ENCODE measurements at regions not wholly inside any gene's neighbourhood (a gene's known extent, or its start where the extent isn't known, plus 50 kb on each side); places are given as distances from the start of the nearest gene placed in this dataset.
"Not testable (repeated sequence)": the region's sequence is repeated elsewhere in the genome, so short reads cannot be mapped to it uniquely, and the experiment has no call there.

DNA sequence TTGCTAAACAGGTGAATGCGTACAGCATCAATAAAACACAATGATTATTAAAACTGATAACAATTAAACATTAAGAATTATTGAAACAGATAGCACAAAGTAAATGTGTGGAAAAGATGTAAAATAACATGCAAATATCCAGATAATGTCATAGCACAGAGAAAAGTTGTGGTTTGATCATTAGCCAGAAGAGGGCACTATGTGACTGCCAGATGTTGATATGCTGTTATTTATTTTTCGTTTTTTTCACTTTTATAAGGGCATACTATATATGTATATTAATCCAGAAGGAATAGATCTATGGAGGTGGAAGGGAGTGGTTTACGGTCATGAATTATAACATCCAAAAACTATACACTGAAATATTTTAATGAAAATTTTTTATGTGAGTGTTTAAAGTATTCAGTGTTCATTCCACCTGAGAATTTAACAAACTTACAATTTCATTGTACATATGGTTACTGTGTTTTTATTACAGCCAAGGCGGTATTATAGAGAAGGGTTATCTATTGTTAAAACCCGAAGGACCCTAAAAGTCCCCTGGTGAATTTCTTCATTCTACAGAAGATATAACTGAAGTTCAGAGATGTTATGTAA is 211.9 kb upstream of the UGT8 start:
- H3K9me3 Mint-ChIP-seq: no peaks in the 10 kb centered on the region
- no peak overlapping the region for H3K4me3 Mint-ChIP-seq
- no peaks in the 10 kb centered on the region for H3K36me3 Mint-ChIP-seq
- peaks cover 7% of the 10 kb centered on the region for H3K27me3 Mint-ChIP-seq
- no peaks in the 10 kb centered on the region for H3K4me1 Mint-ChIP-seq
- H3K27ac Mint-ChIP-seq: no peak overlapping the region

DNA sequence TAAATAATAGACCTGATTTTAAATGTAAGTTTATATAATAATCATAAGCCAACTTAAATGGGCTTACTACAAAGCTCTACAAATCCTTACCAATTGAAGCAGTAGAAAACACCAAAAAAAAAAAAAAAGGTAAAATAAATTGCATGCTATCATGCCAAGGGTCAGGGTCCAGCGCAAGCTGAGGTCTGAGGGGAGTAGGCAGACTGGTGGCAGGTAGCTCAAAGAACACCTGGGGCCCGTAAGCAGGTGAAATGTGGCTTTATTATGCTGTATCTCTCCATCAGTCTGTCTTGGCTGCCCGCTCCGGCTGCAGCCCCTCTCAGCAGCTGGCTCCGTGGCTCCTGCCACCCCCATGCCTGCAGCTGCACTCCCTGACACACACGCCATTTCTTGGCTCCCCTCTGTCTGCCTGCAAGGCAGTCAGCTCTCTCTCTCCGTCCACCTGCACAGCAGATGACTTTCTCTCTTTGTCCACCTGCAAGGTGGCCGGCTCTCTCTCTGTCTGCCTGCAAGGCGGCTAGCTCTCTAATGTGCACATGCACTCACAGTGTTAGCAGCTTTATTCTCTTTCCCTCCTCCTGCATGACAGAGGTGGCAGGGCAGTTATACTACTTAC is 209.4 kb upstream of the UGT8 start:
- Mint-ChIP-seq H3K27ac (no peak overlapping the region), H3K27me3 (peaks cover 7% of the 10 kb centered on the region), H3K4me3 (no peak overlapping the region), H3K36me3 (no peaks in the 10 kb centered on the region), H3K9me3 (no peaks in the 10 kb centered on the region), H3K4me1 (no peaks in the 10 kb centered on the region)

- Mint-ChIP-seq H3K4me3 (no peak overlapping the region), H3K27ac (no peak overlapping the region), H3K9me3 (no peaks in the 10 kb centered on the region), H3K27me3 (peaks cover 4% of the 10 kb centered on the region), H3K4me1 (peaks cover 0 to 2% (median 0%) of the 10 kb centered on the region in 3 donors), H3K36me3 (no peaks in the 10 kb centered on the region)
These were observed 205.1 kb upstream of the UGT8 start for GRCh38 chr4:114393295-114394038.

DNA sequence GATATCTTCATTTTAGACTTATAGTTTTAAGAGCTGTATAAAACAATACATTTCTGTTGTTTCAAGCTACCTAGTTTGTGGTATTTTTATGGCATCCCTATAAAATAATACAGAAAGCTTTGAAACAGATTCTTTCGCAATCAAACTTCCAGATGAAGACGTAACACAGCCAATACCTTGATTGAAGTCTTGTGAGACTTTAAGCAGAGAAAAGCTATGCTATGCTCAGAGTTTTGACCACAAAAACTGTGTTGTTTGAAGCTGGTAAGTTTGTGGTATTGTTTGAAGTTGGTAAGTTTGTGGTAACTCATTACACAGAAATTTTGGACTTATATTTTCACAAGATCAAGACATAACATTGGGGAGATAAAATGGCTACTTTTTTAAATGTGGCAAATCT is 201.8 kb upstream of the UGT8 start:
- Mint-ChIP-seq H3K27ac (no peak overlapping the region), H3K36me3 (no peaks in the 10 kb centered on the region), H3K27me3 (no peaks in the 10 kb centered on the region), H3K9me3 (no peaks in the 10 kb centered on the region), H3K4me1 (peaks cover 0 to 2% (median 0%) of the 10 kb centered on the region in 3 donors), H3K4me3 (no peak overlapping the region)

- H3K27me3 Mint-ChIP-seq: no peaks in the 10 kb centered on the region
- no peaks in the 10 kb centered on the region for H3K36me3 Mint-ChIP-seq
- H3K9me3 Mint-ChIP-seq: no peaks in the 10 kb centered on the region
- no peak overlapping the region for H3K4me3 Mint-ChIP-seq
- peaks cover 0 to 2% (median 0%) of the 10 kb centered on the region in 3 donors for H3K4me1 Mint-ChIP-seq
- no peak overlapping the region for H3K27ac Mint-ChIP-seq
These were observed 200.2 kb upstream of the UGT8 start for GRCh38 chr4:114398410-114398809.

DNA sequence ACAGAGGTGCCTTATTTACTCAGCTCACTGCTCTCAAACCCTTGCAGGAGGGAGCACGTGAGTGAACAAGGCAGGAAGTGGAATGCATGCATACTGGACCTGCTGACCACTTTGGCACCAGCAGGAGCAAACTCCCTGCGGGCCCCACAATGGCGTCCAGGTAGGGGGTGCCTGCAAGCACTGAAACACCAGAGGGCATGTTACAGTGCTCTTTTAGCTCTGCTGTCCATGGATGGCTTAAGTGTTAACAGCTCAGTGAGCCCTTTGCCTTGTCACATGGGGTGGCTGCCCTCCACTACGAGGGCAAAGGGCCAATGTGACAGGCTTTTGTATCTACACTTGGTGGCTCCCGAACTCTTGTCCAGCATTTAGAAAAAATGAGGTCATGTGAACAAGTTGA is 199.5 kb upstream of the UGT8 start:
- Mint-ChIP-seq H3K36me3 (no peaks in the 10 kb centered on the region), H3K9me3 (no peaks in the 10 kb centered on the region), H3K27ac (no peak overlapping the region), H3K4me3 (no peak overlapping the region), H3K27me3 (no peaks in the 10 kb centered on the region), H3K4me1 (peaks cover 0 to 2% (median 0%) of the 10 kb centered on the region in 3 donors)

GRCh38 chr4:114400531-114400930 is 198.1 kb upstream of the UGT8 start:
- peaks cover 0 to 6% (median 1%) of the 10 kb centered on the region in 3 donors for H3K9me3 Mint-ChIP-seq
- no peaks in the 10 kb centered on the region for H3K27me3 Mint-ChIP-seq

DNA sequence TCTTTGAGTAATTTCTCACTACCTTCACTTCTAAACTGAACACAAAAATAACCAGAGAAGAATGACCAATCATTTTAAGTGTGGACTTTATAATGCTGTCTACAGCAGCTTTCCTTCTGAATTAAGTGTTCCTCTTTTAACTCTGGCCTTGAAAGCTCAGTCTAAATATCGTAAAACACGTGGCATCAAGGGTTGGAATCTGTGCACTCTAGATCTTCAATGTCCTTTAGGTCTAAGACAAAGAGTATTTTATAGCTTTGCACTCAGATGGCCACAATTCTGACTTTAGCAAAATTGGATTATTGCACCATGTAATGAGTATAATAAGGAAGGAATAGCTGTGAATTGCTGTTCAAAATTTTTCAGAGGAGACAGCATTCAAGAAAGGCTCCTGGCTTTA is 197.1 kb upstream of the UGT8 start:
- H3K4me1 Mint-ChIP-seq: no peaks in the 10 kb centered on the region
- H3K36me3 Mint-ChIP-seq: no peaks in the 10 kb centered on the region
- peaks cover 0 to 6% (median 1%) of the 10 kb centered on the region in 3 donors for H3K9me3 Mint-ChIP-seq
- H3K27me3 Mint-ChIP-seq: no peaks in the 10 kb centered on the region
- no peak overlapping the region for H3K27ac Mint-ChIP-seq
- H3K4me3 Mint-ChIP-seq: no peak overlapping the region

More at GRCh38 chr4:114400531-114400930, 198.1 kb upstream of the UGT8 start:
- H3K36me3 Mint-ChIP-seq: no peaks in the 10 kb centered on the region
- H3K4me1 Mint-ChIP-seq: no peaks in the 10 kb centered on the region
- H3K27ac Mint-ChIP-seq: no peak overlapping the region
- no peak overlapping the region for H3K4me3 Mint-ChIP-seq

DNA sequence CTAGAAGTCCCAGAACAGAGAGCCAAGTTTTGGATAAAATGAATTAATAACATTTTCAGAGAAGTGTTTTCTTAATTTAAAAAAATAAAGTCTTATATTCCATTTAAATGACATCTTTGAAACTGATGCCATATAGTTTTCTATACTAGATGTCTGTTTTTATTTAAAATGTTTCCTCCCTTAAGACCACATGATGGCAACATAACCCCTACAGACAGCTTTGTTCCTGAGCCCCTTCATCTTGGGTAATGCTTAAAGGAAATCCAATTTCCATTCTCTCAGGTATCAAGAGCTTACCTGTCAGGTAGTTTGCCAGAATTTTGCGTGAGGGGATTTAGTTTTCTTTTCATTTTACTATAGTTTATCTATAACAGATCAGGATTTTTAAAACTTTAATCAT is 181.4 kb upstream of the UGT8 start:
- peaks cover 4 to 8% (median 8%) of the 10 kb centered on the region in 3 donors for H3K9me3 Mint-ChIP-seq
- H3K4me1 Mint-ChIP-seq: no peaks in the 10 kb centered on the region
- H3K27ac Mint-ChIP-seq: no peak overlapping the region
- H3K4me3 Mint-ChIP-seq: no peak overlapping the region
- H3K36me3 Mint-ChIP-seq: no peaks in the 10 kb centered on the region
- peaks cover 3% of the 10 kb centered on the region for H3K27me3 Mint-ChIP-seq

- H3K9me3 Mint-ChIP-seq: no peaks in the 10 kb centered on the region
- no peaks in the 10 kb centered on the region for H3K36me3 Mint-ChIP-seq
- peaks cover 1% of the 10 kb centered on the region for H3K27me3 Mint-ChIP-seq
- H3K4me3 Mint-ChIP-seq: no peak overlapping the region
- no peak overlapping the region for H3K27ac Mint-ChIP-seq
- peaks cover 0 to 4% (median 0%) of the 10 kb centered on the region in 3 donors for H3K4me1 Mint-ChIP-seq
These were observed 178.5 kb upstream of the UGT8 start for GRCh38 chr4:114420069-114420468.

GRCh38 chr4:114423582-114423981 is 175.0 kb upstream of the UGT8 start:
- peaks cover 0 to 4% (median 0%) of the 10 kb centered on the region in 3 donors for H3K4me1 Mint-ChIP-seq
- no peak overlapping the region for H3K27ac Mint-ChIP-seq
- H3K27me3 Mint-ChIP-seq: peaks cover 6% of the 10 kb centered on the region
- H3K9me3 Mint-ChIP-seq: peaks cover 0 to 7% (median 0%) of the 10 kb centered on the region in 3 donors
- H3K36me3 Mint-ChIP-seq: peaks cover 2% of the 10 kb centered on the region
- H3K4me3 Mint-ChIP-seq: no peak overlapping the region

DNA sequence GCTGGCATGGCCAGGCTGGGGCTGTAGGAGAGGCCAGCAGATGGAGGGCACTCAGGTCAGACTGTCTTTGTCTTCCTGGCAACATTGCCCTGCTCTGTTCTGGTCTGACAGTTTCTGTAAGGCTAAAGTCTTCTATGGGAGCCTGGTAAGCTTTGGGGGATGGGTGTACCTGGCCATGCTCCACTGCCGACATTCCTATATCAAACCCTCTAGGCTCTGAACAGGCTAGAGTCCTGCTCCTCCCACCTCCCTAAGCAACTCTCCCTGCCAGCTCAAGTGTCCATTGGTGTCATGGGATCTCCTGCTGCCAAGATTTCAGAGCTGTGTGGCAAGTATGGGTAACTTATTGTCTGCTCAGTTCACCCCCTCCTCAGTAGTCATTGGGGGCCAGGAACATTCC is 163.5 kb upstream of the UGT8 start:
- Mint-ChIP-seq H3K9me3 (peaks cover 0 to 2% (median 0%) of the 10 kb centered on the region in 3 donors), H3K27me3 (peaks cover 12% of the 10 kb centered on the region), H3K27ac (no peak overlapping the region), H3K4me1 (no peaks in the 10 kb centered on the region), H3K4me3 (no peak overlapping the region), H3K36me3 (no peaks in the 10 kb centered on the region)

- H3K9me3 Mint-ChIP-seq: no peaks in the 10 kb centered on the region
- H3K27me3 Mint-ChIP-seq: peaks cover 5% of the 10 kb centered on the region
- H3K4me1 Mint-ChIP-seq: no peaks in the 10 kb centered on the region
- H3K27ac Mint-ChIP-seq: no peak overlapping the region
- no peaks in the 10 kb centered on the region for H3K36me3 Mint-ChIP-seq
- no peak overlapping the region for H3K4me3 Mint-ChIP-seq
These were observed 155.8 kb upstream of the UGT8 start for GRCh38 chr4:114442856-114443255.

DNA sequence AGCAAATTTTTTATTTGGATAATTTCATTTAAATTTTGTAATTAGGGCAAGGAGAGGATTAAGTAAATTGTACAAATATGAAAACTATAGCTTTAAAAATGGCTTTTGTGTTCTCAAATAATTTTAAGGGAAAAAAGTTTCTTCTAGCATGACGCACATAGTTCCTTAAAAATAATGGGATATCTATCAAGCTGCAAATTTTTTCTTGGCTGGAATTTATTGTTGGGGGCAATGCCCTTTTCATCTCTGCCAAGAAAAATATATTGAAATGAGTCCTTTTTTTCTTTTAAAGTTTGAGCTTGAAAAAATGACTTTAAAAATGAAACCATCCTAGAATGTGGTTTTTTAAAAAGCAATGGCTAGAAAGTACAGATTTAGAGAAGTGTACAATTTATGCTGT is 154.4 kb upstream of the UGT8 start:
- no peaks in the 10 kb centered on the region for H3K4me1 Mint-ChIP-seq
- H3K27ac Mint-ChIP-seq: no peak overlapping the region
- no peak overlapping the region for H3K4me3 Mint-ChIP-seq
- H3K36me3 Mint-ChIP-seq: no peaks in the 10 kb centered on the region
- peaks cover 0 to 4% (median 0%) of the 10 kb centered on the region in 3 donors for H3K9me3 Mint-ChIP-seq
- H3K27me3 Mint-ChIP-seq: peaks cover 2% of the 10 kb centered on the region

- H3K9me3 Mint-ChIP-seq, H3K36me3 Mint-ChIP-seq, H3K27ac Mint-ChIP-seq, H3K4me3 Mint-ChIP-seq, H3K27me3 Mint-ChIP-seq, H3K4me1 Mint-ChIP-seq: not testable (repeated sequence)
These were observed 150.6 kb upstream of the UGT8 start for GRCh38 chr4:114447963-114448516.
